GM23338 (cell line): ENCODE measurements at regions not wholly inside any gene's neighbourhood (a gene's known extent, or its start where the extent isn't known, plus 50 kb on each side); places are given as distances from the start of the nearest gene placed in this dataset.

ENCODE experiments used
- ATAC-seq: fragments of 200-7000 bp; cut with Tn5 transposase; 3 replicates; pipeline ENCODE4 v1.9.1; 2020
- DNase-seq: peaks from one replicate; pipeline ENCODE4 v3.0.0-alpha.2; 2015; ENCODE audit warnings: low spot score
- H2AFZ ChIP-seq: fragments of 200-600 bp; sonication (generic); 2 replicates; pipeline ENCODE4 v1.8.0; 2016; ENCODE audit warnings: antibody characterized with exemption, mild to moderate bottlenecking, moderate library complexity
- H3F3A ChIP-seq: fragments of 200-600 bp; sonication (generic); replicated peaks from 2 replicates; pipeline ENCODE4 v1.8.0; 2017; ENCODE audit warnings: antibody characterized with exemption, mixed run types, low read depth
- H3K27ac ChIP-seq: fragments of 200-600 bp; sonication (generic); 2 replicates; pipeline ENCODE4 v1.6.1; 2016; ENCODE audit warnings: low read depth
- H3K27me3 ChIP-seq: fragments of 200-600 bp; sonication (generic); 2 replicates; pipeline ENCODE4 v1.8.0; 2016; ENCODE audit warnings: mild to moderate bottlenecking, mixed run types, moderate library complexity; ENCODE audit not compliant: insufficient read depth
- H3K36me3 ChIP-seq: fragments of 200-600 bp; sonication (generic); 2 replicates; pipeline ENCODE4 v1.8.0; 2016; ENCODE audit warnings: mild to moderate bottlenecking; ENCODE audit not compliant: insufficient read depth
- H3K4me1 ChIP-seq: fragments of 200-600 bp; sonication (generic); 2 replicates; pipeline ENCODE4 v1.8.0; 2016; ENCODE audit warnings: mild to moderate bottlenecking, moderate library complexity; ENCODE audit not compliant: insufficient read depth
- H3K4me2 ChIP-seq: fragments of 200-600 bp; sonication (generic); 2 replicates; pipeline ENCODE4 v1.7.1; 2017; ENCODE audit warnings: mixed run types
- H3K4me3 ChIP-seq: fragments of 200-600 bp; sonication (generic); 2 replicates; pipeline ENCODE4 v1.6.1; 2016; ENCODE audit warnings: mixed run types
- H3K79me2 ChIP-seq: fragments of 200-600 bp; sonication (generic); replicated peaks from 2 replicates; pipeline ENCODE4 v1.8.0; 2017; ENCODE audit warnings: mild to moderate bottlenecking; ENCODE audit not compliant: insufficient read depth
- H3K9me2 ChIP-seq: fragments of 200-600 bp; sonication (generic); 2 replicates; pipeline ENCODE4 v1.8.0; 2017; ENCODE audit not compliant: insufficient read depth
- H4K20me1 ChIP-seq: fragments of 200-600 bp; sonication (generic); replicated peaks from 2 replicates; pipeline ENCODE4 v1.8.0; 2017; ENCODE audit warnings: mild to moderate bottlenecking; ENCODE audit not compliant: insufficient read depth
- H3K27ac Mint-ChIP-seq: 2 replicates; pipeline ENCODE4 v1.8.0; 2020; ENCODE audit warnings: inconsistent platforms, mild to moderate bottlenecking, moderate library complexity, mixed read lengths
- H3K27me3 Mint-ChIP-seq: 3 replicates; pipeline ENCODE4 v1.8.0; 2022; ENCODE audit warnings: low read depth, mild to moderate bottlenecking, moderate library complexity, mixed read lengths, inconsistent platforms; ENCODE audit not compliant: insufficient read depth, poor library complexity
- H3K36me3 Mint-ChIP-seq: 3 replicates; pipeline ENCODE4 v1.8.0; 2021; ENCODE audit warnings: low read depth, mild to moderate bottlenecking, inconsistent platforms, moderate library complexity, mixed read lengths
- H3K4me1 Mint-ChIP-seq: 3 replicates; pipeline ENCODE4 v1.8.0; 2020; ENCODE audit warnings: mild to moderate bottlenecking, inconsistent platforms, mixed read lengths
- H3K4me3 Mint-ChIP-seq: 3 replicates; pipeline ENCODE4 v1.8.0; 2021; ENCODE audit warnings: moderate library complexity, mild to moderate bottlenecking, inconsistent platforms, mixed read lengths
- H3K9me3 Mint-ChIP-seq: 3 replicates; pipeline ENCODE4 v1.8.0; 2020; ENCODE audit warnings: moderate library complexity, mild to moderate bottlenecking, inconsistent platforms, mixed read lengths
- ETS1 ChIP-seq: IDR thresholded peaks from 2 replicates; pipeline ENCODE4 v1.6.1; 2016; ENCODE audit warnings: antibody characterized with exemption
- EZH2phosphoT487 ChIP-seq: fragments of 200-600 bp; sonication (generic); IDR thresholded peaks from one replicate; pipeline ENCODE4 v1.8.1; 2018; ENCODE audit warnings: antibody characterized with exemption; ENCODE audit not compliant: unreplicated experiment
- JUNB ChIP-seq: IDR thresholded peaks from one replicate; pipeline ENCODE4 v1.6.1; 2016; ENCODE audit warnings: antibody characterized with exemption; ENCODE audit not compliant: unreplicated experiment
- NANOG ChIP-seq: IDR thresholded peaks from 2 replicates; pipeline ENCODE4 v1.6.1; 2016; ENCODE audit warnings: antibody characterized with exemption, borderline replicate concordance
- REST ChIP-seq: IDR thresholded peaks from one replicate; pipeline ENCODE4 v1.6.1; 2018; ENCODE audit warnings: antibody characterized with exemption; ENCODE audit not compliant: unreplicated experiment
- STAT1 ChIP-seq: IDR thresholded peaks from one replicate; pipeline ENCODE4 v1.6.1; 2016; ENCODE audit warnings: antibody characterized with exemption; ENCODE audit not compliant: unreplicated experiment
- ZNF114 ChIP-seq: fragments of 250-450 bp; sonication (Bioruptor Pico); IDR thresholded peaks from 2 replicates; pipeline ENCODE4 v1.5.0; 2020; ENCODE audit warnings: mild to moderate bottlenecking, moderate library complexity
- ZNF331 ChIP-seq: fragments of 250-450 bp; sonication (Bioruptor Pico); IDR thresholded peaks from 2 replicates; pipeline ENCODE4 v1.5.0; 2020; ENCODE audit warnings: low read depth, mild to moderate bottlenecking, moderate library complexity
- TF ChIP-seq, protein P1 (sequence below), 2 experiments: fragments of 200-600 bp in 1 of 2; sonication (generic) in 1 of 2; conservative IDR thresholded peaks; 2 replicates each; pipeline versions ENCODE4 v1.5.1 to v1.6.1; 2016 to 2017; ENCODE audit warnings: antibody characterized with exemption in 2 of 2, low read depth in 2 of 2, mild to moderate bottlenecking in 2 of 2, moderate library complexity in 1 of 2

DNA sequence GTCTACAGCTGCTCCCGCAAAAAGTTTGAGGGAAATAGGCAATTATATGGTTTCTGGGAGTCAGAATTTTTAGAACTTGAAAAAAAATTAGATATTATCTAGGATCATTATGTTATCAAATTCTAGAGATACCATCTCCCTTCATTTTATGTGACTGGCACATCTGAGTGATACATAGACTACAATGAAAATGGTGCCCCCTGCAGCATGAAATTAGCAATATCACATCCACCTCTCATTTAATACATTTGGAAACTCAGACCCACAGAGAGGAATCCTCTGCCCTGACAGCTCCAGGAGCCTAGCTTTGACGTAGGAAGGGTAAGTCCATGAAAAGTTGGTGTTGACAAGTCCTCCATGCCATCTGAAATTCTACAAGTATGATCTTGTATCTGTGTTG is 381.6 kb downstream of the SUCLG1 start:
- Histone ChIP-seq H3F3A (no peaks in the 10 kb centered on the region), H3K27me3 (no peaks in the 10 kb centered on the region), H2AFZ (no peak overlapping the region), H3K79me2 (no peaks in the 10 kb centered on the region), H3K4me1 (no peaks in the 10 kb centered on the region), H3K27ac (no peak overlapping the region), H4K20me1 (no peaks in the 10 kb centered on the region), H3K9me2 (no peaks in the 10 kb centered on the region; the same call in 1 of the 2 replicates), H3K4me3 (no peak overlapping the region), H3K4me2 (no peak overlapping the region), H3K36me3 (no peaks in the 10 kb centered on the region)
- no peaks in the 10 kb centered on the region for H3K4me1 Mint-ChIP-seq
- ATAC-seq (peak; percentile 78), DNase-seq (peak; percentile 71)
- no peaks in the 10 kb centered on the region for H3K27me3 Mint-ChIP-seq
- H3K4me3 Mint-ChIP-seq: no peak overlapping the region
- no peaks in the 10 kb centered on the region for H3K36me3 Mint-ChIP-seq
- H3K27ac Mint-ChIP-seq: no peak overlapping the region
- TF ChIP-seq, protein P1, sequence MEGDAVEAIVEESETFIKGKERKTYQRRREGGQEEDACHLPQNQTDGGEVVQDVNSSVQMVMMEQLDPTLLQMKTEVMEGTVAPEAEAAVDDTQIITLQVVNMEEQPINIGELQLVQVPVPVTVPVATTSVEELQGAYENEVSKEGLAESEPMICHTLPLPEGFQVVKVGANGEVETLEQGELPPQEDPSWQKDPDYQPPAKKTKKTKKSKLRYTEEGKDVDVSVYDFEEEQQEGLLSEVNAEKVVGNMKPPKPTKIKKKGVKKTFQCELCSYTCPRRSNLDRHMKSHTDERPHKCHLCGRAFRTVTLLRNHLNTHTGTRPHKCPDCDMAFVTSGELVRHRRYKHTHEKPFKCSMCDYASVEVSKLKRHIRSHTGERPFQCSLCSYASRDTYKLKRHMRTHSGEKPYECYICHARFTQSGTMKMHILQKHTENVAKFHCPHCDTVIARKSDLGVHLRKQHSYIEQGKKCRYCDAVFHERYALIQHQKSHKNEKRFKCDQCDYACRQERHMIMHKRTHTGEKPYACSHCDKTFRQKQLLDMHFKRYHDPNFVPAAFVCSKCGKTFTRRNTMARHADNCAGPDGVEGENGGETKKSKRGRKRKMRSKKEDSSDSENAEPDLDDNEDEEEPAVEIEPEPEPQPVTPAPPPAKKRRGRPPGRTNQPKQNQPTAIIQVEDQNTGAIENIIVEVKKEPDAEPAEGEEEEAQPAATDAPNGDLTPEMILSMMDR (conservative IDR thresholded peaks at IDR 0.05; ENCODE audit: low read depth in 2 of 2): peak; percentile 66 to 74
- TF ChIP-seq ZNF331 (CRISPR knock-in tag): no peak
- no peaks in the 10 kb centered on the region for H3K9me3 Mint-ChIP-seq

DNA sequence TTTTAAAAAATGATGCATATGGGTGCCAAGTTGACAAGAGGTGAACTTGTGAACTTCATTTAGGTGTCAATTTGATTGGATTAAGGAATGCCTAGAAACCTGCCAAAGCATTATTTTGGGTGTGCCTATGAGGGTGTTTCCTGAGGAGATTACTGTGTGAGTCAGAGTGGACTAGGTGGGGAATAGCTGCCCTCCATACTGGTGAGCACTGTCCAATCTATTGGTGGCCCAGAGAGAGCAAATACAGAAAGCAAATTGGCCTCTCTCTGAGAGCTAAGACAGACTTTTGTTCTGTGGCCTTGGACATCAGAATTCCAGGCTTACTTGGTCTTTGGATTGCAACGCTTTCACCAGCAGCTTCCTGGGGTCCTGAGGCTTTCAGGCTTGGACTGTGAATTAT is 388.0 kb downstream of the SUCLG1 start:
- Mint-ChIP-seq H3K9me3 (no peaks in the 10 kb centered on the region), H3K27ac (no peak overlapping the region), H3K27me3 (peaks cover 1% of the 10 kb centered on the region), H3K4me3 (no peak overlapping the region), H3K36me3 (no peaks in the 10 kb centered on the region), H3K4me1 (no peaks in the 10 kb centered on the region)
- Histone ChIP-seq H3K79me2 (no peaks in the 10 kb centered on the region), H3K36me3 (no peaks in the 10 kb centered on the region), H4K20me1 (no peaks in the 10 kb centered on the region), H3K27ac (no peak overlapping the region), H3K27me3 (no peaks in the 10 kb centered on the region), H3K9me2 (peaks cover 4% of the 10 kb centered on the region; the same call in 1 of the 2 replicates), H3K4me1 (no peaks in the 10 kb centered on the region), H2AFZ (no peak overlapping the region), H3K4me3 (no peak overlapping the region), H3F3A (no peaks in the 10 kb centered on the region), H3K4me2 (no peak overlapping the region)
- no peak for TF ChIP-seq ZNF331 (CRISPR knock-in tag)
- no peak for TF ChIP-seq NANOG
- TF ChIP-seq REST: no peak
- TF ChIP-seq ZNF114 (CRISPR knock-in tag): no peak
- TF ChIP-seq JUNB: no peak
- no peak for TF ChIP-seq EZH2phosphoT487
- TF ChIP-seq ETS1: no peak
- TF ChIP-seq, protein P1 (conservative IDR thresholded peaks at IDR 0.05; ENCODE audit: low read depth in 2 of 2): no peak
- no peak for TF ChIP-seq STAT1
- no peak for DNase-seq
- no peak for ATAC-seq
